GM23248 (cell line): ENCODE measurements at regions not wholly inside any gene's neighbourhood (a gene's known extent, or its start where the extent isn't known, plus 50 kb on each side); places are given as distances from the start of the nearest gene placed in this dataset.

Experiments used
- DNase-seq: peaks from one replicate; pipeline ENCODE4 v3.0.0-alpha.2; 2015
- H2AFZ ChIP-seq: fragments of 200-600 bp; sonication (generic); 2 replicates; pipeline ENCODE4 v1.6.1; 2016; ENCODE audit warnings: antibody characterized with exemption
- H3F3A ChIP-seq: fragments of 200-600 bp; sonication (generic); 2 replicates; pipeline ENCODE4 v1.6.1; 2016; ENCODE audit warnings: mild to moderate bottlenecking, antibody characterized with exemption, mixed run types; ENCODE audit not compliant: insufficient read depth
- H3K27ac ChIP-seq: fragments of 200-600 bp; sonication (generic); 2 replicates; pipeline ENCODE4 v1.5.1; 2016; ENCODE audit warnings: mild to moderate bottlenecking
- H3K27me3 ChIP-seq: fragments of 200-600 bp; sonication (generic); replicated peaks from 2 replicates; pipeline ENCODE4 v1.6.1; 2016; ENCODE audit warnings: mild to moderate bottlenecking; ENCODE audit not compliant: insufficient read depth
- H3K36me3 ChIP-seq: fragments of 200-600 bp; sonication (generic); 2 replicates; pipeline ENCODE4 v1.6.1; 2016; ENCODE audit warnings: low read depth, mild to moderate bottlenecking
- H3K4me1 ChIP-seq: fragments of 200-600 bp; sonication (generic); 2 replicates; pipeline ENCODE4 v1.6.1; 2016; ENCODE audit warnings: mild to moderate bottlenecking; ENCODE audit not compliant: insufficient read depth
- H3K4me2 ChIP-seq: fragments of 200-600 bp; sonication (generic); one replicate; pipeline ENCODE4 v1.6.1; 2016; ENCODE audit warnings: mild to moderate bottlenecking; ENCODE audit not compliant: unreplicated experiment
- H3K4me3 ChIP-seq: fragments of 200-600 bp; sonication (generic); 2 replicates; pipeline ENCODE4 v1.5.1; 2016; ENCODE audit warnings: mild to moderate bottlenecking
- H3K79me2 ChIP-seq: fragments of 200-600 bp; sonication (generic); 2 replicates; pipeline ENCODE4 v1.6.1; 2016; ENCODE audit warnings: mild to moderate bottlenecking; ENCODE audit not compliant: insufficient read depth
- H3K9ac ChIP-seq: fragments of 200-600 bp; sonication (generic); 2 replicates; pipeline ENCODE4 v1.6.1; 2016; ENCODE audit warnings: mild to moderate bottlenecking
- H3K9me2 ChIP-seq: fragments of 200-600 bp; sonication (generic); 2 replicates; pipeline ENCODE4 v1.6.1; 2016; ENCODE audit warnings: mixed run types, mild to moderate bottlenecking, moderate library complexity; ENCODE audit not compliant: insufficient read depth
- H3K9me3 ChIP-seq: fragments of 200-600 bp; sonication (generic); one replicate; pipeline ENCODE4 v1.6.1; 2017; ENCODE audit warnings: low read depth
- H4K20me1 ChIP-seq: fragments of 200-600 bp; sonication (generic); 2 replicates; pipeline ENCODE4 v1.6.0; 2016; ENCODE audit not compliant: insufficient read depth
- EZH2 ChIP-seq: fragments of 200-600 bp; sonication (generic); IDR thresholded peaks from 2 replicates; pipeline ENCODE4 v1.6.1; 2018; ENCODE audit warnings: antibody characterized with exemption, mild to moderate bottlenecking; ENCODE audit not compliant: insufficient read depth, poor library complexity, severe bottlenecking
- EZH2phosphoT487 ChIP-seq: fragments of 200-600 bp; sonication (generic); IDR thresholded peaks from 2 replicates; pipeline ENCODE4 v1.6.1; 2018; ENCODE audit warnings: antibody characterized with exemption, moderate library complexity, mild to moderate bottlenecking, low read depth; ENCODE audit not compliant: insufficient read depth
- WGBS, 2 experiments: methylation state at CpG; one replicate each; pipeline ENCODE4 v1.1.6; 2015 to 2017; ENCODE audit warnings: low lambda C conversion rate in 2 of 2, low coverage in 1 of 2; ENCODE audit errors: missing lambda C conversion rate in 2 of 2; 5-methylcytosine and 5-hydroxymethylcytosine counted together
- in situ Hi-C: fragments of 300-500 bp; cut with MboI; formaldehyde crosslinking; loops from 2 replicates; pipeline ENCODE4 v1.15.0; 2020

GRCh38 chr2:193693758-193694157 lies 1499.0 kb upstream of the TMEFF2 start:
- Histone ChIP-seq H4K20me1 (no peaks in the 10 kb centered on the region), H2AFZ (no peak overlapping the region), H3K9me2 (no peaks in the 10 kb centered on the region), H3F3A (no peaks in the 10 kb centered on the region), H3K36me3 (no peaks in the 10 kb centered on the region), H3K27me3 (no peaks in the 10 kb centered on the region), H3K4me3 (no peak overlapping the region), H3K9me3 (no peaks in the 10 kb centered on the region), H3K27ac (no peak overlapping the region), H3K9ac (no peak overlapping the region), H3K79me2 (no peaks in the 10 kb centered on the region), H3K4me2 (no peak overlapping the region), H3K4me1 (no peaks in the 10 kb centered on the region)
- DNase-seq = no peak
- WGBS, 2 experiments = 44 to 56% methylated on average over 3 of the region's 3 CpGs
- TF ChIP-seq EZH2 (no peak), EZH2phosphoT487 (no peak)
- in situ Hi-C loops = no loop called here

- Histone ChIP-seq H3K9me3 (no peaks in the 10 kb centered on the region), H3K27me3 (no peaks in the 10 kb centered on the region), H3K4me3 (no peak overlapping the region), H3K9ac (no peak overlapping the region), H3K79me2 (no peaks in the 10 kb centered on the region), H3F3A (no peaks in the 10 kb centered on the region), H2AFZ (no peak overlapping the region), H3K36me3 (no peaks in the 10 kb centered on the region), H3K4me2 (no peak overlapping the region), H4K20me1 (no peaks in the 10 kb centered on the region), H3K4me1 (no peaks in the 10 kb centered on the region), H3K27ac (no peak overlapping the region), H3K9me2 (no peaks in the 10 kb centered on the region)
- TF ChIP-seq EZH2phosphoT487 (no peak), EZH2 (no peak)
- in situ Hi-C loops = no loop called here
- WGBS, 2 experiments = 57 to 59% methylated on average over 2 of the region's 2 CpGs
- no peak for DNase-seq
These were observed 1495.8 kb upstream of the TMEFF2 start for GRCh38 chr2:193690572-193690971.

- no peaks in the 10 kb centered on the region for H3K4me1 ChIP-seq
- TF ChIP-seq EZH2 (no peak), EZH2phosphoT487 (no peak)
- no peak for DNase-seq
- no peaks in the 10 kb centered on the region for H3K9me2 ChIP-seq
- H3K27ac ChIP-seq = no peak overlapping the region
- H3K79me2 ChIP-seq = no peaks in the 10 kb centered on the region
- no peaks in the 10 kb centered on the region for H4K20me1 ChIP-seq
- H2AFZ ChIP-seq = no peak overlapping the region
- no peaks in the 10 kb centered on the region for H3K36me3 ChIP-seq
- no peaks in the 10 kb centered on the region for H3K9me3 ChIP-seq
- H3K9ac ChIP-seq = no peak overlapping the region
- 38 to 40% methylated on average over 4 of the region's 4 CpGs for WGBS, 2 experiments
- H3K4me2 ChIP-seq = no peak overlapping the region
- no peaks in the 10 kb centered on the region for H3F3A ChIP-seq
- in situ Hi-C loops = no loop called here
- no peak overlapping the region for H3K4me3 ChIP-seq
- H3K27me3 ChIP-seq = no peaks in the 10 kb centered on the region
These were observed 1492.5 kb upstream of the TMEFF2 start for GRCh38 chr2:193687195-193687594.

- Histone ChIP-seq H4K20me1 (no peaks in the 10 kb centered on the region), H3K4me1 (no peaks in the 10 kb centered on the region), H3K4me2 (no peak overlapping the region), H3K4me3 (no peak overlapping the region), H3K27ac (no peak overlapping the region), H3K27me3 (no peaks in the 10 kb centered on the region), H3F3A (no peaks in the 10 kb centered on the region), H3K79me2 (no peaks in the 10 kb centered on the region), H3K36me3 (no peaks in the 10 kb centered on the region), H3K9me3 (no peaks in the 10 kb centered on the region), H3K9me2 (no peaks in the 10 kb centered on the region), H2AFZ (no peak overlapping the region), H3K9ac (no peak overlapping the region)
- in situ Hi-C loops = no loop called here
- no peak for DNase-seq
- WGBS, 2 experiments = 0 to 16% methylated on average over 1 of the region's 1 CpG
- TF ChIP-seq EZH2phosphoT487 = no peak
- no peak for TF ChIP-seq EZH2
These were observed 1485.1 kb upstream of the TMEFF2 start for GRCh38 chr2:193679847-193680246.

- Histone ChIP-seq H3K36me3 (no peaks in the 10 kb centered on the region), H3K27me3 (no peaks in the 10 kb centered on the region), H3F3A (no peaks in the 10 kb centered on the region), H3K4me2 (no peak overlapping the region), H3K9me2 (no peaks in the 10 kb centered on the region), H3K79me2 (no peaks in the 10 kb centered on the region), H3K4me3 (no peak overlapping the region), H4K20me1 (no peaks in the 10 kb centered on the region), H3K9ac (no peak overlapping the region), H3K27ac (no peak overlapping the region), H3K4me1 (no peaks in the 10 kb centered on the region), H3K9me3 (no peaks in the 10 kb centered on the region), H2AFZ (no peak overlapping the region)
- 15 to 32% methylated on average over 1 of the region's 1 CpG for WGBS, 2 experiments
- TF ChIP-seq EZH2 (no peak), EZH2phosphoT487 (no peak)
- in situ Hi-C loops = no loop called here
- no peak for DNase-seq
These were observed 1475.7 kb upstream of the TMEFF2 start for GRCh38 chr2:193670478-193670877.
